ENCODE measurements at regions not wholly inside any gene's neighbourhood (a gene's known extent, or its start where the extent isn't known, plus 50 kb on each side); places are given as distances from the start of the nearest gene placed in this dataset.

- Histone ChIP-seq H2BK5ac (ENCODE audit: low read length) (no peak overlapping the region), H3K18ac (ENCODE audit: low read length) (no peak overlapping the region), H4K5ac (ENCODE audit: low read length) (no peak overlapping the region), H2BK120ac (ENCODE audit: low read depth, low read length) (no peak overlapping the region), H4K8ac (ENCODE audit: low read depth, low read length) (no peak overlapping the region), H2BK15ac (replicated peaks; ENCODE audit: low read depth) (no peak overlapping the region), H3K56ac (ENCODE audit: low read length) (no peak overlapping the region), H3K4ac (ENCODE audit: low read depth, low read length) (no peak overlapping the region), H2AK5ac (ENCODE audit: low read length) (no peak overlapping the region), H3K79me1 (ENCODE audit: low read length) (no peaks in the 10 kb centered on the region), H3K4me1 (ENCODE audit: control insufficient read depth, low read depth, low read length) (peaks cover 7% of the 10 kb centered on the region), H3K36me3 (ENCODE audit: control insufficient read depth, insufficient read depth, low read length) (no peaks in the 10 kb centered on the region), H3K79me2 (ENCODE audit: control insufficient read depth, insufficient read depth, low read length) (no peaks in the 10 kb centered on the region), H3K9ac (ENCODE audit: low read length) (no peak overlapping the region), H3K4me3 (ENCODE audit: low read length) (no peak overlapping the region), H3K27ac (ENCODE audit: low read depth, low read length) (no peak overlapping the region), H3K4me2 (ENCODE audit: low read length) (no peak overlapping the region), H3K23ac (ENCODE audit: low read length) (no peak overlapping the region), H3K27me3 (ENCODE audit: insufficient read depth, low read length, poor library complexity) (no peaks in the 10 kb centered on the region)
- peak; percentile 31 for DNase-seq
- no CpG with 5 or more reads among the region's 5 CpGs for WGBS (ENCODE audit: extremely low coverage, insufficient coverage, low lambda C conversion rate)
Measured at GRCh38 chr3:23648326-23648995, 157.3 kb upstream of the UBE2E1 start.

GRCh38 chr3:23648996-23649395 lies 156.8 kb upstream of the UBE2E1 start:
- Histone ChIP-seq H2BK5ac (ENCODE audit: low read length) (no peak overlapping the region), H3K56ac (ENCODE audit: low read length) (no peak overlapping the region), H3K4me2 (ENCODE audit: low read length) (no peak overlapping the region), H3K4me1 (ENCODE audit: control insufficient read depth, low read depth, low read length) (peaks cover 7% of the 10 kb centered on the region), H3K4me3 (ENCODE audit: low read length) (no peak overlapping the region), H3K4ac (ENCODE audit: low read depth, low read length) (no peak overlapping the region), H3K79me2 (ENCODE audit: control insufficient read depth, insufficient read depth, low read length) (no peaks in the 10 kb centered on the region), H2BK120ac (ENCODE audit: low read depth, low read length) (no peak overlapping the region), H3K18ac (ENCODE audit: low read length) (no peak overlapping the region), H2AK5ac (ENCODE audit: low read length) (no peak overlapping the region), H2BK15ac (replicated peaks; ENCODE audit: low read depth) (no peak overlapping the region), H3K9ac (ENCODE audit: low read length) (no peak overlapping the region), H4K5ac (ENCODE audit: low read length) (no peak overlapping the region), H4K8ac (ENCODE audit: low read depth, low read length) (no peak overlapping the region), H3K27ac (ENCODE audit: low read depth, low read length) (no peak overlapping the region), H3K36me3 (ENCODE audit: control insufficient read depth, insufficient read depth, low read length) (no peaks in the 10 kb centered on the region), H3K79me1 (ENCODE audit: low read length) (no peaks in the 10 kb centered on the region), H3K27me3 (ENCODE audit: insufficient read depth, low read length, poor library complexity) (no peaks in the 10 kb centered on the region), H3K23ac (ENCODE audit: low read length) (no peak overlapping the region)
- no peak for DNase-seq
- WGBS (ENCODE audit: extremely low coverage, insufficient coverage, low lambda C conversion rate), result no CpG with 5 or more reads among the region's 4 CpGs

GRCh38 chr3:23649448-23649847 lies 156.3 kb upstream of the UBE2E1 start:
- no peak overlapping the region for H2BK120ac ChIP-seq (ENCODE audit: low read depth, low read length)
- H3K36me3 ChIP-seq (ENCODE audit: control insufficient read depth, insufficient read depth, low read length), result no peaks in the 10 kb centered on the region
- no peak overlapping the region for H3K4me2 ChIP-seq (ENCODE audit: low read length)
- no peaks in the 10 kb centered on the region for H3K79me2 ChIP-seq (ENCODE audit: control insufficient read depth, insufficient read depth, low read length)
- no peak overlapping the region for H3K4ac ChIP-seq (ENCODE audit: low read depth, low read length)
- H3K4me3 ChIP-seq (ENCODE audit: low read length), result no peak overlapping the region
- H4K5ac ChIP-seq (ENCODE audit: low read length), result no peak overlapping the region
- no peak overlapping the region for H4K8ac ChIP-seq (ENCODE audit: low read depth, low read length)
- H3K56ac ChIP-seq (ENCODE audit: low read length), result no peak overlapping the region
- WGBS (ENCODE audit: extremely low coverage, insufficient coverage, low lambda C conversion rate), result no CpG with 5 or more reads among the region's 3 CpGs
- no peak overlapping the region for H2AK5ac ChIP-seq (ENCODE audit: low read length)
- H3K23ac ChIP-seq (ENCODE audit: low read length), result no peak overlapping the region
- H3K4me1 ChIP-seq (ENCODE audit: control insufficient read depth, low read depth, low read length), result peaks cover 7% of the 10 kb centered on the region
- no peaks in the 10 kb centered on the region for H3K79me1 ChIP-seq (ENCODE audit: low read length)
- H3K18ac ChIP-seq (ENCODE audit: low read length), result peak overlapping the region; percentile 3
- no peak overlapping the region for H2BK15ac ChIP-seq (replicated peaks; ENCODE audit: low read depth)
- no peak overlapping the region for H3K27ac ChIP-seq (ENCODE audit: low read depth, low read length)
- H3K9ac ChIP-seq (ENCODE audit: low read length), result no peak overlapping the region
- no peak overlapping the region for H2BK5ac ChIP-seq (ENCODE audit: low read length)
- no peaks in the 10 kb centered on the region for H3K27me3 ChIP-seq (ENCODE audit: insufficient read depth, low read length, poor library complexity)
- DNase-seq, result peak; percentile 25

GRCh38 chr3:23650371-23651140 lies 155.2 kb upstream of the UBE2E1 start:
- H3K79me2 ChIP-seq (ENCODE audit: control insufficient read depth, insufficient read depth, low read length), result no peaks in the 10 kb centered on the region
- H3K4me1 ChIP-seq (ENCODE audit: control insufficient read depth, low read depth, low read length), result peaks cover 7% of the 10 kb centered on the region
- H4K8ac ChIP-seq (ENCODE audit: low read depth, low read length), result no peak overlapping the region
- no peak overlapping the region for H2AK5ac ChIP-seq (ENCODE audit: low read length)
- H3K4me2 ChIP-seq (ENCODE audit: low read length), result no peak overlapping the region
- no peak overlapping the region for H3K4ac ChIP-seq (ENCODE audit: low read depth, low read length)
- no peak overlapping the region for H3K23ac ChIP-seq (ENCODE audit: low read length)
- H3K18ac ChIP-seq (ENCODE audit: low read length), result no peak overlapping the region
- no peak overlapping the region for H4K5ac ChIP-seq (ENCODE audit: low read length)
- no peak for DNase-seq
- H2BK120ac ChIP-seq (ENCODE audit: low read depth, low read length), result no peak overlapping the region
- no peak overlapping the region for H3K4me3 ChIP-seq (ENCODE audit: low read length)
- H3K27me3 ChIP-seq (ENCODE audit: insufficient read depth, low read length, poor library complexity), result no peaks in the 10 kb centered on the region
- no peak overlapping the region for H2BK5ac ChIP-seq (ENCODE audit: low read length)
- no peaks in the 10 kb centered on the region for H3K36me3 ChIP-seq (ENCODE audit: control insufficient read depth, insufficient read depth, low read length)
- H3K27ac ChIP-seq (ENCODE audit: low read depth, low read length), result no peak overlapping the region
- no CpG with 5 or more reads among the region's 5 CpGs for WGBS (ENCODE audit: extremely low coverage, insufficient coverage, low lambda C conversion rate)
- H3K79me1 ChIP-seq (ENCODE audit: low read length), result no peaks in the 10 kb centered on the region
- no peak overlapping the region for H3K56ac ChIP-seq (ENCODE audit: low read length)
- H3K9ac ChIP-seq (ENCODE audit: low read length), result no peak overlapping the region
- H2BK15ac ChIP-seq (replicated peaks; ENCODE audit: low read depth), result no peak overlapping the region

- no peak overlapping the region for H3K23ac ChIP-seq (ENCODE audit: low read length)
- no peak overlapping the region for H3K56ac ChIP-seq (ENCODE audit: low read length)
- no peaks in the 10 kb centered on the region for H3K79me1 ChIP-seq (ENCODE audit: low read length)
- no peak overlapping the region for H3K4me2 ChIP-seq (ENCODE audit: low read length)
- H2BK120ac ChIP-seq (ENCODE audit: low read depth, low read length), result no peak overlapping the region
- H3K4me1 ChIP-seq (ENCODE audit: control insufficient read depth, low read depth, low read length), result peaks cover 5% of the 10 kb centered on the region
- no peak for DNase-seq
- H2BK5ac ChIP-seq (ENCODE audit: low read length), result no peak overlapping the region
- no CpG with 5 or more reads among the region's 9 CpGs for WGBS (ENCODE audit: extremely low coverage, insufficient coverage, low lambda C conversion rate)
- H3K36me3 ChIP-seq (ENCODE audit: control insufficient read depth, insufficient read depth, low read length), result no peaks in the 10 kb centered on the region
- H3K27me3 ChIP-seq (ENCODE audit: insufficient read depth, low read length, poor library complexity), result no peaks in the 10 kb centered on the region
- no peak overlapping the region for H3K4me3 ChIP-seq (ENCODE audit: low read length)
- no peak overlapping the region for H3K18ac ChIP-seq (ENCODE audit: low read length)
- H3K79me2 ChIP-seq (ENCODE audit: control insufficient read depth, insufficient read depth, low read length), result no peaks in the 10 kb centered on the region
- no peak overlapping the region for H3K9ac ChIP-seq (ENCODE audit: low read length)
- H2AK5ac ChIP-seq (ENCODE audit: low read length), result no peak overlapping the region
- no peak overlapping the region for H3K27ac ChIP-seq (ENCODE audit: low read depth, low read length)
- H2BK15ac ChIP-seq (replicated peaks; ENCODE audit: low read depth), result no peak overlapping the region
- no peak overlapping the region for H3K4ac ChIP-seq (ENCODE audit: low read depth, low read length)
- no peak overlapping the region for H4K5ac ChIP-seq (ENCODE audit: low read length)
- H4K8ac ChIP-seq (ENCODE audit: low read depth, low read length), result no peak overlapping the region
Measured at GRCh38 chr3:23653647-23654525, 151.9 kb upstream of the UBE2E1 start.

All from mesendoderm (in vitro differentiated cells).